MM.1S (cell line): ENCODE measurements at regions not wholly inside any gene's neighbourhood (a gene's known extent, or its start where the extent isn't known, plus 50 kb on each side); places are given as distances from the start of the nearest gene placed in this dataset.

Experiments used
- DNase-seq: peaks from one replicate; pipeline ENCODE4 v3.0.0-alpha.2; 2015
- H2AFZ ChIP-seq: fragments of 300-600 bp; sonication (generic); 2 replicates; pipeline ENCODE4 v1.6.0; 2016; ENCODE audit warnings: antibody characterized with exemption, low read length
- H3F3A ChIP-seq: fragments of 300-600 bp; sonication (generic); 2 replicates; pipeline ENCODE4 v1.6.1; 2016; ENCODE audit warnings: mild to moderate bottlenecking, antibody characterized with exemption, low read length, moderate library complexity, mixed read lengths; ENCODE audit not compliant: insufficient read depth
- H3K27ac ChIP-seq: fragments of 300-600 bp; sonication (generic); 2 replicates; pipeline ENCODE4 v1.5.1; 2016; ENCODE audit warnings: mild to moderate bottlenecking, low read length
- H3K27me3 ChIP-seq: fragments of 300-600 bp; sonication (generic); replicated peaks from 2 replicates; pipeline ENCODE4 v1.6.0; 2016; ENCODE audit warnings: low read length; ENCODE audit not compliant: insufficient read depth
- H3K36me3 ChIP-seq: fragments of 300-600 bp; sonication (generic); replicated peaks from 2 replicates; pipeline ENCODE4 v1.6.1; 2016; ENCODE audit warnings: mild to moderate bottlenecking, low read length, mixed read lengths; ENCODE audit not compliant: insufficient read depth
- H3K4me1 ChIP-seq: fragments of 300-600 bp; sonication (generic); 2 replicates; pipeline ENCODE4 v1.6.1; 2016; ENCODE audit warnings: low read length, mixed read lengths
- H3K4me2 ChIP-seq: fragments of 300-600 bp; sonication (generic); 2 replicates; pipeline ENCODE4 v1.6.0; 2016; ENCODE audit warnings: low read depth, low read length
- H3K4me3 ChIP-seq: fragments of 300-600 bp; sonication (generic); 2 replicates; pipeline ENCODE4 v1.5.1; 2016; ENCODE audit warnings: low read length, mixed read lengths
- H3K79me2 ChIP-seq: fragments of 300-600 bp; sonication (generic); 2 replicates; pipeline ENCODE4 v1.6.1; 2016; ENCODE audit warnings: mixed run types, low read length, mixed read lengths
- H3K9ac ChIP-seq: fragments of 300-600 bp; sonication (generic); 2 replicates; pipeline ENCODE4 v1.6.1; 2016; ENCODE audit warnings: low read length, mixed read lengths
- H3K9me2 ChIP-seq: fragments of 300-600 bp; sonication (generic); replicated peaks from 2 replicates; pipeline ENCODE4 v1.6.1; 2016; ENCODE audit warnings: mild to moderate bottlenecking, low read length, mixed read lengths; ENCODE audit not compliant: insufficient read depth
- H3K9me3 ChIP-seq: fragments of 300-600 bp; sonication (generic); replicated peaks from 2 replicates; pipeline ENCODE4 v1.6.1; 2016; ENCODE audit warnings: mild to moderate bottlenecking, low read length, mixed read lengths; ENCODE audit not compliant: insufficient read depth
- H4K20me1 ChIP-seq: fragments of 300-600 bp; sonication (generic); 2 replicates; pipeline ENCODE4 v1.6.1; 2016; ENCODE audit warnings: mild to moderate bottlenecking, low read length, moderate library complexity, mixed read lengths; ENCODE audit not compliant: insufficient read depth
- CTCF ChIP-seq: fragments of 300-600 bp; sonication (generic); IDR thresholded peaks from 2 replicates; pipeline ENCODE4 v1.5.1; 2016; ENCODE audit warnings: antibody characterized with exemption, low read length, mixed read lengths
- EZH2 ChIP-seq: fragments of 300-600 bp; sonication (generic); optimal IDR thresholded peaks from 2 replicates; pipeline ENCODE3; 2017; ENCODE audit warnings: low read depth, mild to moderate bottlenecking, antibody characterized with exemption, low read length, mixed read lengths
- EZH2phosphoT487 ChIP-seq: fragments of 300-600 bp; sonication (generic); IDR thresholded peaks from 2 replicates; pipeline ENCODE4 v1.6.1; 2018; ENCODE audit warnings: antibody characterized with exemption, low read length

DNA sequence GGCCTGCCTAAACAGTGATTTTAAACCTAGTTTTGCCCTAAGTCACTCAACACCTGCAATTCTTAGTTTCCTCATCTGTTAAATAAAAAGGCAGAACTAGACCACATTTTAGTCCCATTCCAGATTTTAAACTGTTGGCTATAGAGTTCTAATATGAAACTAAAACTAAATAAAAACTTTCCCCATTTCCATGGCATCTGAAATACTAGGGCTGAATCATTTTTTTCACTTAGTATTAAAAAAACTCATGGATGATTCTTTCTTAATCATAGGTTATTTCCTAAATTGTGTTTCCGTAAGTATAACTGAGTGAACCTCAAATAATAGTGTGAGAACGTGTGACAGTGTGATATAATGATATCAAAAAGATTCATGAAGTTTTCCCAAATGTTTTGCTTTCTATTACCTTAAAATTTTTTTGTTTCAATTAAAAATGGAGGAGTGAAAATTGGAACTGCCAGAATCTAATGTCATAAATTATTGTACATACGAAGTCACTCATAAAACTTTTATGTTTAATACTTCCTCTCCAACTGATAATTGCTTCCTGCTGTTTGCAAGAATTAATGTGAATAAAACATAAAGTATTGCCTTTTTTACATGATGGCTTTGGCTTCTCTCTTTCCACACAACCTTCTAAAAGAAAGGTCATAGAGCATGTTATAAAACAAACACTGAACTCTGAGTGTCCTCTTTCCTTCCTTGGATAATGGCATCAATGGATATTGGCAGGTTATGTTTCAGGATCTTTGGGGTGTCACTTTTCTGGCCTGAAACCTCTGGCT lies 315.1 kb upstream of the MME start:
- no peaks in the 10 kb centered on the region for H3K79me2 ChIP-seq
- H3K27me3 ChIP-seq: no peaks in the 10 kb centered on the region
- H4K20me1 ChIP-seq: no peaks in the 10 kb centered on the region
- no peak overlapping the region for H3K27ac ChIP-seq
- no peaks in the 10 kb centered on the region for H3K4me1 ChIP-seq
- no peak overlapping the region for H3K9ac ChIP-seq
- H3K36me3 ChIP-seq: no peaks in the 10 kb centered on the region
- H3K9me3 ChIP-seq: no peaks in the 10 kb centered on the region
- H3K4me2 ChIP-seq: no peak overlapping the region
- no peak for TF ChIP-seq EZH2phosphoT487
- TF ChIP-seq EZH2: no peak
- no peak for TF ChIP-seq CTCF
- H2AFZ ChIP-seq: no peak overlapping the region
- no peaks in the 10 kb centered on the region for H3F3A ChIP-seq
- DNase-seq: no peak
- H3K4me3 ChIP-seq: no peak overlapping the region
- H3K9me2 ChIP-seq: no peaks in the 10 kb centered on the region

GRCh38 chr3:154762486-154762885 lies 317.6 kb upstream of the MME start:
- Histone ChIP-seq H3K79me2 (no peaks in the 10 kb centered on the region), H4K20me1 (no peaks in the 10 kb centered on the region), H3K4me1 (no peaks in the 10 kb centered on the region), H3K9me2 (no peaks in the 10 kb centered on the region), H3F3A (no peaks in the 10 kb centered on the region), H3K9ac (no peak overlapping the region), H3K4me2 (no peak overlapping the region), H3K27ac (no peak overlapping the region), H3K27me3 (no peaks in the 10 kb centered on the region), H2AFZ (no peak overlapping the region), H3K9me3 (no peaks in the 10 kb centered on the region), H3K36me3 (no peaks in the 10 kb centered on the region), H3K4me3 (no peak overlapping the region)
- DNase-seq: no peak
- TF ChIP-seq EZH2phosphoT487: no peak
- no peak for TF ChIP-seq EZH2
- TF ChIP-seq CTCF: no peak

- Histone ChIP-seq H3K9ac (no peak overlapping the region), H3F3A (no peaks in the 10 kb centered on the region), H4K20me1 (no peaks in the 10 kb centered on the region), H3K4me2 (no peak overlapping the region), H3K4me3 (no peak overlapping the region), H3K36me3 (no peaks in the 10 kb centered on the region), H3K9me2 (no peaks in the 10 kb centered on the region), H3K79me2 (no peaks in the 10 kb centered on the region), H3K27me3 (no peaks in the 10 kb centered on the region), H3K27ac (no peak overlapping the region), H2AFZ (no peak overlapping the region), H3K4me1 (no peaks in the 10 kb centered on the region), H3K9me3 (no peaks in the 10 kb centered on the region)
- DNase-seq: no peak
- no peak for TF ChIP-seq CTCF
- no peak for TF ChIP-seq EZH2
- no peak for TF ChIP-seq EZH2phosphoT487
Observed at GRCh38 chr3:154759966-154760365, 320.2 kb upstream of the MME start.
